HG02970 (cell line): ENCODE measurements at regions not wholly inside any gene's neighbourhood (a gene's known extent, or its start where the extent isn't known, plus 50 kb on each side); places are given as distances from the start of the nearest gene placed in this dataset.

Source experiments
- ATAC-seq: cut with Tn5 transposase; IDR thresholded peaks from one replicate; pipeline ENCODE4 v1.9.1; 2021; ENCODE audit warnings: mild to moderate bottlenecking, moderate library complexity, moderate number of reproducible peaks; ENCODE audit not compliant: unreplicated experiment, low FRiP score

- ATAC-seq = no peak
These were observed 563.9 kb upstream of the ADARB2 start for GRCh38 chr10:2301227-2301626.

GRCh38 chr10:2300231-2300630 is 562.9 kb upstream of the ADARB2 start:
- no peak for ATAC-seq

DNA sequence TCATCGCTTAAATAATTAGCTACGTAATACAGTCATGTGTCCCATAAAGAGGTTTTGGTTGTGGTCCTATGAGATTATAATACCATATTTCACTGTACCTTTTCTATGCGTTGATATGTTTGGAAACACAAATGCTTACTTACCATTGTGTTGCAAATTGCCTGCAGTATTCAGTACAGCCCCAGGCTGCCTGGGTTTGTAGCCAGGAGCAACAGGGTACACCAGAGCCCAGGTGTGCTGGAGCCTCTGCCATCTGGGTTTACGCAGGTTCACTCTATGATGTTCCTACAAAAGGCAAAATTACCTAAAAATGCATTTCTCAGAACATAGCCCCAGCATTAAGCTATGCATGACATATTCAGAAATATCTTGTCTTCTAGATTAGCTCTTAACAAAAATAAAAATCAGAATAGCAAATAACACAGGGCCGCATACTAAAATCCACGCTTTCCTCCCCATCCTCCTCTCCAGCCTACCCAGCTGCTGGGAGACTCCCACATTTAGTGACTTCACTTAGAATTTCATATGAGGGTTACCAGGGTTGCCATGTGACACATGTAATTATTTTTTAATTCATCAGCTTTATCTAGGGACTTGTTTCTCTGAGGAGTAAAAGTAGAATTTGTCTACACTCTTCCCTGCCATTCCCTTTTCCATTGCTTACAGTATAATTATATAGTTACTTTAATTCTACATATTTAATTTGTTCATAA is 559.0 kb upstream of the ADARB2 start:
- no peak for ATAC-seq

DNA sequence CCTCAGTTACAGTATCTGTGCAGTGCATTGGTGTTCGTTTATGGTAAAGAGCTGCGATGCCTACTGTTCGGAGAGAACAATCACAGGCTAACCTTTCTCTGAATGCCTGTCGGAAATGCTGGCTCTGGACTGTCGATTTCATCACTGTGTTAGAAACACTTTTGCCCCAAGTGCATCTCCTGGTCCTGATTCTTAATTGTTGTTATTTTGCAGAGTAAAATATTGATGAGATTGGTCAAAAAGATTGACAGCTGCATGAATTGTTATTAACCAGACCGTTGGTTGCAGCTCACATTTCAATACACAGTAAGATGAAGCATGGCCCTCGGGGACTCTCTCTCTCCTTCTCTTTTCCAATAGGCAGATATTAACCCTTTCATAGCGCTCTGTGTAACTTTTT is 557.4 kb upstream of the ADARB2 start:
- no peak for ATAC-seq

DNA sequence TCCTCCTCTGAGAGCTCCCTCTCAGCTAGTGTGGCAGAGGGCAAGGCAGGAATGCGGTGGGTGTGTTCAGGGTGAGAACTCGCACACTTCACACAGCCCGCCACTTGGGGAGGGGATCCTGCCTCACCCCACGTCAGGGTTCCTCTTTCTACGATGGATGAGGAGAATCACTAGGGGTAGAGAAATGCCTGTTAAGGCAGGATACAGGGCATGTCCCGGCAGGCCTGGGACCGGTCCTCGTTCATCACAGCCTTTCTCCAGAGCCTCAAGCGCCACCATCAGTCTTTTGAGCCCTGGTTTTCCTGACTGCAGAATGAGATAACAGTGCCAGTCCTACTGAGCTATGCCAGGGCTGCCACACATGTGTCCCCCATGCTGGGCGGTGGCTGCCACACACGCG is 546.7 kb upstream of the ADARB2 start:
- no peak for ATAC-seq

DNA sequence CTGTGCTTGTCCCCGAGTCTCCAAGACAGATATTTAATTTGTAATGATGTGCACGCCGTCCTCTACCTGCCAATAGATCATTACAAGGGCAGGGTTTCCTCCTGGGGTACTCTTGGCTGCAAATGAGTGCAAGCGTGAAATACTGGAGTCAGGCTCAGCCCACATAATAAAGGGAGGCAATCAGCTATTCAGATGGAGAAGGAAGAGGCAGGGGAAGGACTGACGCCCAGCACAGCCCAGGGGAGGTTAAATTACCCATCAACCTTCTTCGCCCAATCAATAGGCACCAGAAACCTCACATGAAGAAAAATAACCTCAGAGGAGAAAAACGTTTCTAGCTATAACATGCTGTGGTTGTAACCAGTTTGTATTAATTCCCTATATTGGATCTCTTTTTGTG is 544.9 kb upstream of the ADARB2 start:
- ATAC-seq = no peak

DNA sequence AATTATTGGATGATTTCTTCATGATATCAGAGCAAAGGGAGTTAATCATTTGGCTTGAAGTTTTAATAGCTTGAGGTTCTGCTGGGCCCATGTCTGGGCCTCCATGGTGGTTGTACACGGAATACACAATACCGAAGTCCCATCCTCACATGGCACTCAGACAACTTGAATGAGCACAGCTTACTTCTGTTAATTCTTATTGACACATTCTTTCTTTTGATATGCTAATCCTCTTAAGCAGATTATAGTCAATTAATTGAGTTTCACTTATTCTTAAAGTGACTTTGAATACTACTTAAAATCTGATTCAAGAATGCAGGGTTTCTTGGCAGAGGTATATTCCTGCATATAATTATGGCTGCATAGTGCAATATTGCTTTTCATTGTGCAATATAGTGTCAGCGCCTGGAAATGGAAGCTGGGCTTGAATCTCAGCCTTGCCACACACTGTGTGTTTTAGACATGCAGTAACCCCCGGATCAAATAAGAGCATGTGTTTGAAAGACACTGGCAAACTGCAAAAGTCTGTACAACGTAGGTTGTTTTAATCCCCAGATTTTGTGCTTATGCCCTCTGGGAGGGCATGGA is 543.5 kb upstream of the ADARB2 start:
- ATAC-seq = no peak

DNA sequence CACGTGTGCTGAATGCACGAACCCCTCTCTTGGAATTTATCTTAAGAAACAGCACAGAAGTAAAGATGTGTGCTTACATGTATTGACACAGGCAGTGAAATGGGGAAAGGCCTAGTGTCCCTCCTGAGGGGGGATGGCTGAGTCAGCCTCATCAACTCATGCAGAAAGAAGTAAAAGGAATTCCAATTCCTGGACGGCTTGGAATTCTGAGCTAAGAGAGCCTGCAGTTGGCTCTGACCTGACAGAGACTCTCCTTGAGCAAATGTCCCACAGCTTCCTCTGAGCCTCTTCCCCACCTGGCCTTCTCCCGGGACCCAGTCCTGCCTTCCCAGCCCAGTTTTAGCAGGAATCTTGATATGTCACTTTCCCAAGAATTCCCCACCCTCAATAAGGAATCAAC is 542.4 kb upstream of the ADARB2 start:
- ATAC-seq = no peak

GRCh38 chr10:2278363-2278762 is 541.0 kb upstream of the ADARB2 start:
- no peak for ATAC-seq

GRCh38 chr10:2263561-2263960 is 526.2 kb upstream of the ADARB2 start:
- no peak for ATAC-seq

DNA sequence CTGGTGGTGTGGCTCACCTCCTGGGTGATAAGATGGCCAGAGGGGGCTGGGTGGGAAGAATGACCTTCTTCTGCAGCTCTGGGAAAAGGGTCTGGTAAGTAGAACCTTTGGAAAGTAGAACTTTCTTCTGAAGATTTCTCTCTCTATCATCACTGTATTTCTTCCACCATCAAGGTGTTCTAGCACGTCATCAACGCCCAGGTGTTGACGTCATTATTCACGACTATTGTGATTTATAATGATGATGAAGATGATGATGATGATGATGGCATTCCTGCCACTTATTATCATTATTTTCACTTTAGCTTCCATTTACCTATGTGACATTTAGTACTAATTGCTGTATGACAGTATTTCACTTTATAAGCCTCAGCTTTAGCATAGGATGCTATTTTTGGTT is 525.6 kb upstream of the ADARB2 start:
- ATAC-seq = no peak

- ATAC-seq = no peak
These were observed 525.0 kb upstream of the ADARB2 start for GRCh38 chr10:2262333-2262732.

DNA sequence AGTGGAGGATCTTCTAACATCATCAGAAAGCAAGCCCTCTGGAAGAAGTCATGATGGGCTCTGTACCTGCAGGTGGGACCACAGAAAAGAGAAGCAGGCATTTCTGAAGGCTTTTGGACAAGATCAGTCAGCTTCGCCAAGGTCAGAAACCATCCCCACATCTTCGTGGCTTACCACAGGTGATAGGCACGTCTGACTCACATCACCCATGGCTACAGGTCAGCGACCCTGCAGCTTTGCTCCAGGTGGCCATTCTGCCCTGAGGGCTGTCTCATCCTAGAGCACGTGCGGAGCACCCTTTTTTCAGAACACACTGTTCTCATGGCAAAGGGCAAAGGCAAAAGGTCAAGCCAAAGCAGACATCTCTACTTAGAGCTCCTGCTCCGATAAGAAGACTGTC is 518.9 kb upstream of the ADARB2 start:
- ATAC-seq = no peak

DNA sequence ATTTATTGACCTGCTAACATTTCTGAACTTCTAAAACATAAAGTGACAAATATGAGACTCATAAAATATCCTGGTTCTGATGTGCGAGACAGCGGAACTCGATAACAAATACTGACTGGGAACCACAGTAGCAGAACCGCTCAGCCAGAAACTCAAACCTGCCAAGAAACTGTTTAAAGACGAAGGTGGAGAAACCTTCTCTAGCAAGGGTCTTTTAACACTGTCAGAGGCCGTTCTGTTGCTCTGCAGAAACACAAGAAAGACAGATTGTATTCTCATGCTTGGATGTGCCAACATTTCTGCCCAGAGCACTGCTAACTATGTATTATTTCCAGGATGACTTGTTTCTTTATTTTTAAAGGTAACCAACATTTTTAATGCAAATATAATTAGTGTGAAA is 514.8 kb upstream of the ADARB2 start:
- ATAC-seq = no peak

- ATAC-seq = no peak
These were observed 514.3 kb upstream of the ADARB2 start for GRCh38 chr10:2251631-2252030.

DNA sequence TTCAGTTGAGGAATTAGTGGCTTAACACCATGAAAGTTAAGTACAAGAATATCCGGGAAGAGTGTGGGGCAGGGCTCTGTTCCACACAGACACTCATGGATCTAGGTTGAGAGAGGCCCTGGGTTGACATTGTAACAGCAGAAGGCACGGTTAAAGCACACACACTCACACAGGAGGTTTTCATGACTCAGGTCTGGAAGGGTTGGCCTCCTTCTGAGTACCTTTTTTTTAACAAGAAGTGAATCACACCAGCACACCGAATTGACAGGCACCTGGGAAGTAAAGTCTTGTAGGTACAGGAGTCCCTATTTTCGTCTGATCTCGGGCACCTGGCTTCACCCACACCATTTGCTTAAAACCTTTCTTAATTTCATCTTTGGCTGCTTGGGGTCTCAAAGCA is 509.4 kb upstream of the ADARB2 start:
- ATAC-seq = no peak

DNA sequence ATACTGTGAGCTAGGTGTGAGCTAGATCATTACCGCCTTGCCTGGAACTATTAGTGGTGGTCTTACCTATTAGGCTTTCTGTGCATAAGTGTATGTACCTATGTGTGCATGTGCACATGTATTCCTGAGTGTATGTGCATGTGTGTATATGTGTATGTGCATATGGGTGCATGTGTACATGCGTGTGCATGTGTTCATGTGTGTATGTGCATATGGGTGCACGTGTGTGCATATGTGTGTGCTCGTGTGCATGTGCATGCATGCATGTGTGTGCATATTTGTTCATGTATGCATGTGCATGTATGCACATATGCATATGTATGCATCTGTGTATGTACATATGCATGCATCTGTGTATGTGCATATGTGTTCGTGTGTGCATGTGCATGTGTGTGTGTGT is 508.3 kb upstream of the ADARB2 start:
- no peak for ATAC-seq

DNA sequence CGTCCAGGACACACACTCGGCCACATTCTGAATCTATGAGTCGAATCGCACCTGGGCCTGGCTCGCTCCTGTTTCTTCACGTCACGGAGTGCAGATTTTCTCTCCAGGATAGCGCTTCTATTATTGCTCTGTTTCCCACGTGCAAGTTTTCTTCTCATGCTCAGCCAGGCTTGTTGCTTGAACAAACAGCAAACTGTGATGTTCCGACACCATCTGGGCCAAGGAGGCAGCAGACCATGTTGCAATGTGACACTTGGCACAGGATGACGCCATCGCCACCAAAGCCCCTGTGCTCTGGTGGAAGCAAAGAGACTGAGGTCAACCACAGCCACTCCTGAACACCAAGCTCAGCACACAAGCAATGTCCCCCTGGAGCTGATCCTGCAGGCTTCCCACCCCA is 507.1 kb upstream of the ADARB2 start:
- no peak for ATAC-seq

GRCh38 chr10:2236876-2237275 is 499.6 kb upstream of the ADARB2 start:
- no peak for ATAC-seq

GRCh38 chr10:2232479-2232878 is 495.2 kb upstream of the ADARB2 start:
- ATAC-seq = no peak

- ATAC-seq = no peak
These were observed 493.2 kb upstream of the ADARB2 start for GRCh38 chr10:2230478-2230877.

DNA sequence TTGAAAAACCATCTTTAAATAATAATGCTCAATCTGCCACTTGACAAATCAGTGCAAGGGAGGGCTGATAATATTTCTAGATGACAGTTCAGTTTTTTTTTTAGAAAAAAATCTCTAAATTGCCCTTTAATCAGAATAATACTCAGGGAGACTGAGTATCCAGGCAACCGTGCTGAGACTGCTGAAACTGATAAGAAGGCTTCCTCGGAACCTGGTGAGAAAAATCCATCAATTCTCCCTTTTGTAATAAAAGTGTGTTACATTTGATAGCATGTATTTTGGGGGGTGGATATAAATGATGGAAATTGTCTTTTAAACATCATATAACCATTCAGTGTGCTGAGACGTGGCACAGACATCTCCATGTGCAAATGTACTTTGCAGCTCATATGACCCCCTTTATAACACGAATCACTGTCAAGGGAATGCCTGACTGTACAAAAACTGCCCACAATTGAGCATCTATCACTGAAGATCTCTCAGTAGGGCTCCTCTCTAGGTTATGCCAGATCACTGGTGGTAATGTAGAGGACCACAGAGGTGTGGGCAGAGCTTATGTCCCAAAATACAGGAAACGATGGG is 491.1 kb upstream of the ADARB2 start:
- no peak for ATAC-seq
